H1 (cell line): ENCODE measurements at regions not wholly inside any gene's neighbourhood (a gene's known extent, or its start where the extent isn't known, plus 50 kb on each side); places are given as distances from the start of the nearest gene placed in this dataset.

Experiments used
- CTCF ChIA-PET: fragments of 300-600 bp; sonication (Branson Sonifier 250); formaldehyde crosslinking; loops from one replicate; lab custom pipeline; 2021; ENCODE audit not compliant: partially characterized antibody; lab: Charles Lee
- POLR2A ChIA-PET: fragments of 300-600 bp; sonication (Branson Sonifier 250); formaldehyde crosslinking; loops from one replicate; lab custom pipeline; 2021; ENCODE audit warnings: inconsistent platforms; ENCODE audit not compliant: partially characterized antibody; lab: Charles Lee
- DNase-seq, 2 experiments: peaks; one replicate each; pipeline versions ENCODE4 v3.0.0 to v3.0.0-alpha.2; 2010 to 2022; ENCODE audit warnings: low spot score in 2 of 2, low read depth in 1 of 2, mixed read lengths in 1 of 2
- FAIRE-seq: peaks from 2 replicates; lab custom pipeline; 2011; peaks lifted over from hg19 to GRCh38; lab: Jason Lieb, UNC
- H2AFZ ChIP-seq: 2 replicates; pipeline ENCODE4 v1.8.1; 2012; ENCODE audit warnings: low read length, inconsistent platforms
- H2AK5ac ChIP-seq: 2 replicates; pipeline ENCODE4 v1.6.1; 2013; ENCODE audit warnings: low read depth, low read length
- H2BK120ac ChIP-seq: replicated peaks from 2 replicates; pipeline ENCODE3; 2013; ENCODE audit warnings: low read depth, low read length, inconsistent platforms
- H2BK12ac ChIP-seq: 2 replicates; pipeline ENCODE4 v1.6.1; 2013; ENCODE audit warnings: low read depth, low read length
- H2BK15ac ChIP-seq: 2 replicates; pipeline ENCODE4 v1.6.1; 2013; ENCODE audit warnings: low read length
- H2BK20ac ChIP-seq: 2 replicates; pipeline ENCODE4 v1.6.1; 2013; ENCODE audit warnings: low read length
- H2BK5ac ChIP-seq: 2 replicates; pipeline ENCODE4 v1.6.1; 2013; ENCODE audit warnings: low read depth, low read length
- H3K14ac ChIP-seq: 2 replicates; pipeline ENCODE4 v1.6.1; 2013; ENCODE audit warnings: inconsistent platforms; ENCODE audit not compliant: insufficient read length
- H3K18ac ChIP-seq: 2 replicates; pipeline ENCODE4 v1.6.1; 2013; ENCODE audit warnings: low read length; ENCODE audit errors: extremely low read depth
- H3K23ac ChIP-seq: 2 replicates; pipeline ENCODE4 v1.6.1; 2013; ENCODE audit warnings: inconsistent platforms; ENCODE audit not compliant: insufficient read length
- H3K23me2 ChIP-seq: 2 replicates; pipeline ENCODE4 v1.6.1; 2013; ENCODE audit warnings: low read depth, low read length
- H3K27ac ChIP-seq: 2 replicates; pipeline ENCODE4 v1.6.1; 2011; ENCODE audit warnings: low read depth, low read length, inconsistent platforms
- H3K27me3 ChIP-seq, 4 experiments: replicated peaks in 1 of 4; 1 replicate in 1 of 4; 2 replicates in 3 of 4; pipeline versions ENCODE4 v1.6.1 to v1.8.1; 2011 to 2013; ENCODE audit warnings: low read length in 3 of 4, mild to moderate bottlenecking in 3 of 4, inconsistent platforms in 2 of 4, mixed read lengths in 2 of 4, moderate library complexity in 1 of 4; ENCODE audit not compliant: control insufficient read depth in 3 of 4, insufficient read depth in 3 of 4; ENCODE audit errors: extremely low read depth in 1 of 4
- H3K36me3 ChIP-seq, 4 experiments: 2 replicates each; pipeline versions ENCODE4 v1.6.1 to v1.8.1; 2011 to 2013; ENCODE audit warnings: mild to moderate bottlenecking in 4 of 4, low read length in 3 of 4, moderate library complexity in 2 of 4, control low read depth in 1 of 4, inconsistent platforms in 1 of 4; ENCODE audit not compliant: insufficient read depth in 4 of 4, control insufficient read depth in 2 of 4
- H3K4ac ChIP-seq: replicated peaks from 2 replicates; pipeline ENCODE3; 2013; ENCODE audit warnings: low read length, low read depth, mixed read lengths, inconsistent platforms; ENCODE audit not compliant: insufficient read length
- H3K4me1 ChIP-seq, 4 experiments: replicated peaks in 1 of 4; 1 replicate in 1 of 4; 2 replicates in 3 of 4; pipeline versions ENCODE4 v1.6.1 to v1.8.1; 2011 to 2013; ENCODE audit warnings: low read length in 3 of 4, inconsistent platforms in 2 of 4, mixed read lengths in 1 of 4; ENCODE audit not compliant: insufficient read depth in 4 of 4, control insufficient read depth in 3 of 4
- H3K4me2 ChIP-seq, 2 experiments: 2 replicates each; pipeline versions ENCODE4 v1.6.1 to v1.8.1; 2011 to 2013; ENCODE audit warnings: low read depth in 2 of 2, low read length in 2 of 2, control low read depth in 1 of 2, inconsistent platforms in 1 of 2, mild to moderate bottlenecking in 1 of 2; ENCODE audit not compliant: insufficient read depth in 1 of 2
- H3K4me3 ChIP-seq, 4 experiments: fragments of 200-600, 300-600 bp in 1 of 4; sonication (generic), shearing (Covaris generic), sonication (Bioruptor Twin) in 1 of 4; 2 replicates each; pipeline versions ENCODE4 v1.5.1 to v1.8.1; 2011 to 2016; ENCODE audit warnings: low read length in 4 of 4, low read depth in 3 of 4, control low read depth in 2 of 4, inconsistent platforms in 2 of 4, mild to moderate bottlenecking in 2 of 4, mixed read lengths in 1 of 4, moderate library complexity in 1 of 4; ENCODE audit not compliant: insufficient read depth in 2 of 4; ENCODE audit errors: extremely low read depth in 1 of 4
- H3K56ac ChIP-seq: replicated peaks from 2 replicates; pipeline ENCODE3; 2013; ENCODE audit warnings: low read depth, mild to moderate bottlenecking, mixed read lengths, low read length, inconsistent platforms; ENCODE audit not compliant: insufficient read length
- H3K79me1 ChIP-seq: 2 replicates; pipeline ENCODE4 v1.6.1; 2013; ENCODE audit warnings: low read depth, low read length, control low read depth
- H3K79me2 ChIP-seq, 2 experiments: 2 replicates each; pipeline versions ENCODE4 v1.6.1 to v1.8.1; 2012 to 2013; ENCODE audit warnings: low read length in 2 of 2, mild to moderate bottlenecking in 2 of 2, inconsistent platforms in 1 of 2; ENCODE audit not compliant: insufficient read depth in 2 of 2, control insufficient read depth in 1 of 2
- H3K9ac ChIP-seq, 4 experiments: replicated peaks in 1 of 4; 1 replicate in 1 of 4; 2 replicates in 3 of 4; pipeline versions ENCODE4 v1.6.1 to v1.8.1; 2011 to 2013; ENCODE audit warnings: low read depth in 3 of 4, low read length in 3 of 4, control low read depth in 2 of 4, mild to moderate bottlenecking in 2 of 4, moderate library complexity in 2 of 4, inconsistent platforms in 1 of 4; ENCODE audit errors: extremely low read depth in 1 of 4
- H3K9me3 ChIP-seq, 2 experiments: 2 replicates each; pipeline versions ENCODE4 v1.6.1 to v1.8.1; 2012 to 2013; ENCODE audit warnings: mild to moderate bottlenecking in 2 of 2, moderate library complexity in 2 of 2, control low read depth in 1 of 2, inconsistent platforms in 1 of 2, low read depth in 1 of 2, low read length in 1 of 2, mixed read lengths in 1 of 2; ENCODE audit not compliant: insufficient read depth in 2 of 2
- H4K20me1 ChIP-seq, 2 experiments: replicated peaks in 1 of 2; 2 replicates each; pipeline versions ENCODE3 to v1.8.1; 2011 to 2013; ENCODE audit warnings: inconsistent platforms in 2 of 2, low read length in 2 of 2, mild to moderate bottlenecking in 1 of 2; ENCODE audit not compliant: insufficient read depth in 2 of 2, control insufficient read depth in 1 of 2
- H4K5ac ChIP-seq: 2 replicates; pipeline ENCODE4 v1.6.1; 2013; ENCODE audit warnings: low read length, low read depth, mixed read lengths, inconsistent platforms; ENCODE audit not compliant: insufficient read length
- H4K8ac ChIP-seq: 2 replicates; pipeline ENCODE4 v1.8.0; 2013; ENCODE audit warnings: mild to moderate bottlenecking, moderate library complexity, low read length, inconsistent platforms; ENCODE audit not compliant: insufficient read depth; ENCODE audit errors: extremely low read depth
- H4K91ac ChIP-seq: replicated peaks from 2 replicates; pipeline ENCODE3; 2013; ENCODE audit warnings: low read length, mixed read lengths, inconsistent platforms; ENCODE audit not compliant: insufficient read length
- BRCA1 ChIP-seq: IDR thresholded peaks from 2 replicates; pipeline ENCODE4 v1.6.1; 2012; ENCODE audit warnings: low read depth, low read length, improper control_type of control experiment
- CBX5 ChIP-seq: fragments of 300-800, 300-1000 bp; sonication (generic); IDR thresholded peaks from 2 replicates; pipeline ENCODE4 v1.7.1; 2016; ENCODE audit warnings: antibody characterized with exemption, low read length, low read depth
- CREB1 ChIP-seq: IDR thresholded peaks from 2 replicates; pipeline ENCODE4 v1.6.1; 2012; ENCODE audit warnings: inconsistent platforms
- EZH2 ChIP-seq: fragments of 200-600 bp; sonication (generic); IDR thresholded peaks from 2 replicates; pipeline ENCODE4 v1.7.1; 2012; ENCODE audit warnings: low read depth, mild to moderate bottlenecking, moderate library complexity, low read length, inconsistent platforms; ENCODE audit not compliant: severe bottlenecking
- FOSL1 ChIP-seq: IDR thresholded peaks from 2 replicates; pipeline ENCODE4 v1.6.1; 2011; ENCODE audit warnings: mild to moderate bottlenecking, low read depth, low read length, moderate library complexity; ENCODE audit not compliant: insufficient read depth
- NANOG ChIP-seq: IDR thresholded peaks from 2 replicates; pipeline ENCODE4 v1.6.1; 2011; ENCODE audit warnings: low read length, low read depth, mild to moderate bottlenecking, inconsistent platforms; ENCODE audit not compliant: insufficient read depth, poor library complexity, severe bottlenecking
- RBBP5 ChIP-seq: IDR thresholded peaks from 2 replicates; pipeline ENCODE4 v1.7.1; 2012; ENCODE audit warnings: low read depth, mild to moderate bottlenecking, inconsistent platforms, low read length, moderate library complexity, borderline replicate concordance
- RFX5 ChIP-seq: IDR thresholded peaks from 2 replicates; pipeline ENCODE4 v1.6.1; 2011; ENCODE audit warnings: low read depth, low read length, improper control_type of control experiment, borderline replicate concordance
- RNF2 ChIP-seq: fragments of 200-900, 300-1000 bp; sonication (generic); IDR thresholded peaks from 2 replicates; pipeline ENCODE4 v1.7.1; 2016; ENCODE audit warnings: borderline replicate concordance, low read depth, mild to moderate bottlenecking, antibody characterized with exemption, low read length; ENCODE audit not compliant: poor library complexity, severe bottlenecking; ENCODE audit errors: missing control alignments
- RXRA ChIP-seq: IDR thresholded peaks from 2 replicates; pipeline ENCODE4 v1.6.1; 2011; ENCODE audit warnings: low read depth, mild to moderate bottlenecking, low read length, moderate library complexity; ENCODE audit not compliant: insufficient read depth
- SIRT6 ChIP-seq: IDR thresholded peaks from one replicate; pipeline ENCODE4 v1.7.1; 2012; ENCODE audit warnings: low read length, inconsistent platforms
- SIX5 ChIP-seq: IDR thresholded peaks from 2 replicates; pipeline ENCODE4 v1.6.1; 2011; ENCODE audit warnings: mild to moderate bottlenecking, low read depth, low read length
- SP1 ChIP-seq: IDR thresholded peaks from 2 replicates; pipeline ENCODE4 v1.6.1; 2011; ENCODE audit warnings: low read depth, low read length
- TEAD4 ChIP-seq: IDR thresholded peaks from 2 replicates; pipeline ENCODE4 v1.6.1; 2012; ENCODE audit warnings: low read depth, low read length, inconsistent platforms, mixed read lengths
- WGBS, 2 experiments: shearing (Covaris generic) in 1 of 2; methylation state at CpG; one replicate each; pipeline versions ENCODE4 v1.1.6 to v1.1.7; 2013 to 2015; ENCODE audit warnings: low lambda C conversion rate in 2 of 2, mixed read lengths in 2 of 2, inconsistent platforms in 1 of 2, low coverage in 1 of 2, missing lambda C conversion rate in 1 of 2; ENCODE audit not compliant: insufficient replicate concordance in 2 of 2, insufficient coverage in 1 of 2, insufficient read length in 1 of 2; ENCODE audit errors: extremely low coverage in 1 of 2, missing lambda C conversion rate in 1 of 2; 5-methylcytosine and 5-hydroxymethylcytosine counted together

DNA sequence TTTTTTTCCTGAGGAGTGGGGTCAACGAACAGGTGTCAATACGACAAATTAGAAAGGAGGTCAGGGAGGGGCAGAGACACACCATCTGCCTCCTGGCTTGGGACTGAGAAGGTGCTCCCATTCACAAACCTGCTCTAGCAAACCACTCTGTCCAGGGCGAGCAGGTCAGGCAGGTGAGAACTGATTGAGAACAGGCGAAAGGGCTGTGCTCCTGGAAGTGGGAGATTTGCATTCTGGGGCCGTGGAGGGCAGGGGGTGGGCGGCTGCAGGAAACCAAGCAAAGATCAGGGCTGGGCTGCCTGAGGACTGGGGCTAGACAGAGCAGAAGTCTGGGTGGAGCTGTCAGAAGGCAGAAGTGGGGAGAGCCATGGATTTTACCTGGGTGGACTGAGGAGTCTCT, 98.9 kb upstream of the NLRP1 start:
- ChIA-PET CTCF (interaction anchor here (0.7 kb wide), 1 partner anchor 20 kb away, joined by 3 read pairs; no protein-coding TSS in a partner anchor), POLR2A (no interaction called here)
- no peak overlapping the region for H2BK12ac ChIP-seq
- H3K27ac ChIP-seq = no peak overlapping the region
- no peak overlapping the region for H3K14ac ChIP-seq
- no peak overlapping the region for H2BK15ac ChIP-seq
- no peak for TF ChIP-seq BRCA1
- TF ChIP-seq SIRT6 = no peak
- TF ChIP-seq SP1 = no peak
- TF ChIP-seq TEAD4 = no peak
- no peak for TF ChIP-seq RBBP5
- TF ChIP-seq RXRA = no peak
- no peak for TF ChIP-seq EZH2
- no peak for TF ChIP-seq FOSL1
- TF ChIP-seq CBX5 = no peak
- no peak for TF ChIP-seq SIX5
- no peak for TF ChIP-seq NANOG
- TF ChIP-seq RFX5 = no peak
- no peak for TF ChIP-seq CREB1
- no peak for TF ChIP-seq RNF2
- no peaks in the 10 kb centered on the region for H4K20me1 ChIP-seq
- H3K18ac ChIP-seq = no peak overlapping the region
- H2BK120ac ChIP-seq = no peak overlapping the region
- WGBS, 2 experiments = 80% methylated on average over 6 of the region's 6 CpGs; no CpG with 5 or more reads in 1 of the 2 experiments
- no peak overlapping the region for H4K8ac ChIP-seq
- H2AK5ac ChIP-seq = no peak overlapping the region
- no peak overlapping the region for H3K4me3 ChIP-seq
- no peak for FAIRE-seq
- H3K79me1 ChIP-seq = no peaks in the 10 kb centered on the region
- H3K56ac ChIP-seq = no peak overlapping the region
- H3K9me3 ChIP-seq = peaks cover 0 to 5% of the 10 kb centered on the region in 2 experiments; a peak in 1 of 4 replicates
- peaks cover 0 to 8% (median 4%) of the 10 kb centered on the region in 4 experiments; a peak in 5 of 7 replicates for H3K4me1 ChIP-seq
- H3K23me2 ChIP-seq = no peaks in the 10 kb centered on the region; the same call in 1 of the 2 replicates
- H3K4me2 ChIP-seq = no peak overlapping the region
- no peak overlapping the region for H2AFZ ChIP-seq
- H3K23ac ChIP-seq = no peak overlapping the region
- H3K9ac ChIP-seq = no peak overlapping the region
- no peak overlapping the region for H2BK5ac ChIP-seq
- DNase-seq = no peak
- H4K91ac ChIP-seq = no peak overlapping the region
- H2BK20ac ChIP-seq = no peak overlapping the region
- H3K36me3 ChIP-seq = no peaks in the 10 kb centered on the region
- H3K79me2 ChIP-seq = no peaks in the 10 kb centered on the region
- H3K4ac ChIP-seq = no peak overlapping the region
- no peaks in the 10 kb centered on the region for H3K27me3 ChIP-seq
- H4K5ac ChIP-seq = no peak overlapping the region
